Stimulated activated naive CD8-positive, alpha-beta T cell treated with anti-CD3 and anti-CD28 coated beads, Interleukin-15, amount 100 ng/mL, for 72 hours (primary cell): ENCODE measurements at regions not wholly inside any gene's neighbourhood (a gene's known extent, or its start where the extent isn't known, plus 50 kb on each side); places are given as distances from the start of the nearest gene placed in this dataset.

Experiments used
- ATAC-seq: fragments of 150-1000 bp; cut with Tn5 transposase; 2 replicates; pipeline ENCODE4 v1.10.0; 2021; ENCODE audit warnings: mild to moderate bottlenecking, moderate library complexity
- DNase-seq, 2 donors: peaks; one replicate each; pipeline ENCODE4 v3.0.0; 2021 to 2022
- H3K27ac Mint-ChIP-seq, 2 donors: one replicate each; pipeline ENCODE4 v1.8.0; 2022; ENCODE audit warnings: mild to moderate bottlenecking in 2 of 2, mixed read lengths in 2 of 2, moderate library complexity in 2 of 2
- H3K27me3 Mint-ChIP-seq: one replicate; pipeline ENCODE4 v1.8.0; 2022; ENCODE audit warnings: mixed read lengths
- H3K4me1 Mint-ChIP-seq: one replicate; pipeline ENCODE4 v1.8.0; 2022; ENCODE audit warnings: mild to moderate bottlenecking, mixed read lengths
- H3K4me3 Mint-ChIP-seq, 2 donors: one replicate each; pipeline ENCODE4 v1.8.0; 2022; ENCODE audit warnings: mild to moderate bottlenecking in 2 of 2, mixed read lengths in 2 of 2, moderate library complexity in 1 of 2
- H3K9me3 Mint-ChIP-seq, 2 donors: one replicate each; pipeline ENCODE4 v1.8.0; 2022; ENCODE audit warnings: mixed read lengths in 2 of 2

- no peak overlapping the region for H3K4me3 Mint-ChIP-seq
- no peak overlapping the region for H3K27ac Mint-ChIP-seq
- no peaks in the 10 kb centered on the region for H3K27me3 Mint-ChIP-seq
- ATAC-seq (no peak), DNase-seq (no peak)
- no peaks in the 10 kb centered on the region for H3K4me1 Mint-ChIP-seq
- H3K9me3 Mint-ChIP-seq = peaks cover 3 to 7% of the 10 kb centered on the region in 2 donors
Observed at GRCh38 chr4:60223208-60223923, 976.8 kb upstream of the ADGRL3 start.

- Mint-ChIP-seq H3K4me1 (no peaks in the 10 kb centered on the region), H3K27me3 (no peaks in the 10 kb centered on the region), H3K4me3 (no peak overlapping the region), H3K9me3 (peaks cover 5 to 6% of the 10 kb centered on the region in 2 donors), H3K27ac (no peak overlapping the region)
- DNase-seq (no peak), ATAC-seq (no peak)
Observed at GRCh38 chr4:60241866-60242265, 958.3 kb upstream of the ADGRL3 start.

- Mint-ChIP-seq H3K9me3 (peaks cover 9 to 11% of the 10 kb centered on the region in 2 donors), H3K27me3 (no peaks in the 10 kb centered on the region), H3K4me1 (no peaks in the 10 kb centered on the region), H3K4me3 (no peak overlapping the region), H3K27ac (no peak overlapping the region)
- ATAC-seq (no peak), DNase-seq (no peak)
Observed at GRCh38 chr4:60249784-60250183, 950.3 kb upstream of the ADGRL3 start.

- H3K27ac Mint-ChIP-seq = no peak overlapping the region
- H3K27me3 Mint-ChIP-seq = no peaks in the 10 kb centered on the region
- H3K9me3 Mint-ChIP-seq = peaks cover 11% of the 10 kb centered on the region in 2 donors
- ATAC-seq (no peak), DNase-seq (no peak)
- no peak overlapping the region for H3K4me3 Mint-ChIP-seq
- H3K4me1 Mint-ChIP-seq = no peaks in the 10 kb centered on the region
Observed at GRCh38 chr4:60250657-60251056, 949.5 kb upstream of the ADGRL3 start.

- ATAC-seq (no peak), DNase-seq (no peak)
- Mint-ChIP-seq H3K4me1 (no peaks in the 10 kb centered on the region), H3K27ac (no peak overlapping the region), H3K9me3 (peaks cover 0 to 7% of the 10 kb centered on the region in 2 donors), H3K27me3 (no peaks in the 10 kb centered on the region), H3K4me3 (no peak overlapping the region)
Observed at GRCh38 chr4:60259781-60260180, 940.3 kb upstream of the ADGRL3 start.

DNA sequence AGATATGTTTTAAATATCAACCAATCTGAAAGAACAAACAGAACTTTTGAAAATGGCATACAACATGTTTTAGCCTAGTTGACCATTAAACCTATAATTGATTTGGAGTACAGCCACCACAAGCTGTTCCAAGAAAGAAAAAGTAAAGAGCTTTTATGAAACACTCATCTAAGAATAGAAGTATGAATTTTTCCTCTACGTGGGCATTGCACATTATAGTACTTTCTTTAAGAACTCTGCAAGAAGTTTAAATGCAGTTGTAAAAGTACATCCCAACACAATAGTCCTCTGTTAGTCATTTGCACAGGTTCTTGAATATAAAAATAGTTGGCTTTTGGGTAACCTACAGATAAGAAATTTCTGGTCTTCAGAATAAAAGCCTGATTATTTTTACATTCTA lies 933.6 kb upstream of the ADGRL3 start:
- H3K27ac Mint-ChIP-seq = no peak overlapping the region
- DNase-seq (no peak), ATAC-seq (no peak)
- H3K9me3 Mint-ChIP-seq = peaks cover 11 to 15% of the 10 kb centered on the region in 2 donors
- H3K27me3 Mint-ChIP-seq = no peaks in the 10 kb centered on the region
- H3K4me3 Mint-ChIP-seq = no peak overlapping the region
- H3K4me1 Mint-ChIP-seq = no peaks in the 10 kb centered on the region

DNA sequence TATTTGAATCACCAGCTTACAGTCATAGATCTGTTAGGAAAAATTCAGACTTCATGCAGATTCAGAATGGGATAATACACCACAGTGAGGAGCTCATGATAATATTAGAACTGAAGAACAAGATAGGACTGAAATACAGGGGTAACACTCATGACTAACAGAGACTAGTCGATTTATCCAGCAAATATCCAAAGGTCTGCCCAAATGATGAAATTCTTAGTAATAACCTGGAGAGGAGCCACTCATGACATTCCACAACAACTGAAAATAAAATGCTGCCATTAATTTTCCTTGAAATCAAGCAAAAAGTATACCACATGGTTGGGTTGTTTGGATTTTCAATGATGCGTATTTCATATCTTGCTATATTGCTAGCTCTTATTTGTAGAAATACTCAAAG lies 903.7 kb upstream of the ADGRL3 start:
- Mint-ChIP-seq H3K4me1 (no peaks in the 10 kb centered on the region), H3K27ac (no peak overlapping the region), H3K27me3 (no peaks in the 10 kb centered on the region), H3K4me3 (no peak overlapping the region), H3K9me3 (peaks cover 23 to 31% of the 10 kb centered on the region in 2 donors)
- DNase-seq (no peak), ATAC-seq (no peak)

DNA sequence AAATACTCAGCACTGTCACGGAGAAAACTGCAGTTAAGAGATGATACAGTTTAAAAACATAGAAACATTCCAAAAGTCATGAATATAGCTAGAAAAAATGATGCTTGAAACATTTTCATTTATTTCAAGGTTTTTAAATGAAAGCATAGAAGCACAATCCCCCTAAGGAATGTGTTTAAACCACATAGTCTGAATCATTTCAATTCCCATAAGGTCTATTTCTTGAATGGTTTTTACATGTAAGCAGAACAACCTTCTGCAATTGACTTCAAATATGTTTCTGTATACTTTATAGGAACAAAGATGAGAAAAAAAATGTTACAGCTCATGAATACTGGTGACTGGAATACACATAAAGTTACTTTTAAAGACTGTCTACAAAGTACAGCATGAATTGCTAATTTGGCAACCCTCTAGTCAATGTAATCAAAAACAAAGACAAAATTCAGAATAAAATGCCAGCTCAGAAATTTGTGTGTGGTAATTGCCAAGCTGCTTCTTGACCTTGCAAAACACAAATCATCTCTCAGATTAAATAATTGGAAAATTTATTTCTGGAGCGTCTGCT lies 886.4 kb upstream of the ADGRL3 start:
- Mint-ChIP-seq H3K27ac (no peak overlapping the region), H3K4me3 (no peak overlapping the region), H3K27me3 (no peaks in the 10 kb centered on the region), H3K4me1 (no peaks in the 10 kb centered on the region), H3K9me3 (peaks cover 4 to 9% of the 10 kb centered on the region in 2 donors)
- DNase-seq = no peak
- no peak for ATAC-seq

GRCh38 chr4:60314416-60314815 lies 885.7 kb upstream of the ADGRL3 start:
- DNase-seq (no peak), ATAC-seq (no peak)
- no peak overlapping the region for H3K4me3 Mint-ChIP-seq
- H3K27ac Mint-ChIP-seq = no peak overlapping the region
- peaks cover 4 to 9% of the 10 kb centered on the region in 2 donors for H3K9me3 Mint-ChIP-seq
- H3K4me1 Mint-ChIP-seq = no peaks in the 10 kb centered on the region
- no peaks in the 10 kb centered on the region for H3K27me3 Mint-ChIP-seq

DNA sequence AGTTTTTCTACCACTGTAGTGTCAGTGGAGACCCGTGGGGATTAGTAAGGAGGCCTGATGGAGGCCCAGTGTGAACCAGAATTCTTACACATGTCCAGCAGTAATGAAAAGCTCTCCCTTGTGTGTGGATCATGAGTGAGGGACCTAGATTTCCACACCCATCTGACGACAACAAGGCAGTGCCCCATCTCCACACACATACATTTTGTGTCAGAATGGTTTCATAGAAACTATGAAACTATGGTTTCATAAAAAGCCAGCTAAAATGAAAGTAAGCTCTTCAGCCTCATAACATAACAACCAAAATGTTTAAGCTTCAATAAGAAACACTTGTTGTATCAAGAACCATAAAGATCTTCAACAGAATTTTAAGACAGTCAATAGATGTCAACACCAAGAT lies 884.5 kb upstream of the ADGRL3 start:
- Mint-ChIP-seq H3K27me3 (no peaks in the 10 kb centered on the region), H3K4me1 (no peaks in the 10 kb centered on the region), H3K9me3 (peaks cover 5 to 9% of the 10 kb centered on the region in 2 donors), H3K4me3 (no peak overlapping the region), H3K27ac (no peak overlapping the region)
- no peak for ATAC-seq
- DNase-seq = no peak

DNA sequence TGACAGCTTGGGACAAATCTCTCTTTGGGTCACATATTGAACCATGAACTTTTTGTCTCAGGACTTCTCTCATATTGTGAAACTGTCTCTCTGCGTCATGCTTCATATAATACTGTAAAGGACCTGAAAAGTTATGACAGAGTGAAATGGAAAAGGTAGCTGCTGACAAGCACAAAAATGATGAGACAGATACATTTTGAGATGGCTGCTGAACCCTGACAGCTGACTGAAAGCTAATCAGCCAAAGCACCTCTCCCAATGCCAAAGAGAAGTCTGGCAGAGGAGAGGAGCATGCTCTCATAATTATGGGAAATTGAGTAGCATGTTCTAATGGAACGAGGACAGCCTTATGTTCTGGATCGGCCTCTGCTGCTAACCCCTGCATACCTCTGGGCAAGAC lies 873.4 kb upstream of the ADGRL3 start:
- Mint-ChIP-seq H3K27me3 (no peaks in the 10 kb centered on the region), H3K4me1 (no peaks in the 10 kb centered on the region), H3K27ac (no peak overlapping the region), H3K4me3 (no peak overlapping the region), H3K9me3 (no peaks in the 10 kb centered on the region)
- DNase-seq = no peak
- no peak for ATAC-seq

DNA sequence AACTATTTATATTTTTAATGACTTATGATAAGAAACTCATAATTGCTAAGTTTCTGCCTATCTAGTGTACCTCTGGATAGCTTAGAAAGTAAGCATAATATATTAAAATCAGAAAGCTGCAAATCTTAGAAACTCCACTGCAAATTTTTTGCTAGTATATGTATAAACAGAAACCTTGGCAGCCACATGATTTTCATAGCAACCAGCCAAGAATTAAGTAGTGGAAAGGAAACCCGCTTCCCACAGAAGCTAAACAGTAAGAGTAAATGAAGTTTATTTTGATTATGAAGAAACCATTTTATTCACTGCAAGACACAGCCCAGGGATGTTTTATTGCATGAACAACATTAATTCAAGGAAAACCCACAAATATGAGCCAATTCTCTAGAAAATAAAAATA lies 872.5 kb upstream of the ADGRL3 start:
- Mint-ChIP-seq H3K4me1 (no peaks in the 10 kb centered on the region), H3K9me3 (no peaks in the 10 kb centered on the region), H3K4me3 (no peak overlapping the region), H3K27ac (no peak overlapping the region), H3K27me3 (no peaks in the 10 kb centered on the region)
- DNase-seq = no peak
- no peak for ATAC-seq

- H3K27me3 Mint-ChIP-seq = no peaks in the 10 kb centered on the region
- H3K4me1 Mint-ChIP-seq = no peaks in the 10 kb centered on the region
- no peak for DNase-seq
- no peak for ATAC-seq
- H3K4me3 Mint-ChIP-seq = no peak overlapping the region
- no peaks in the 10 kb centered on the region for H3K9me3 Mint-ChIP-seq
- no peak overlapping the region for H3K27ac Mint-ChIP-seq
Observed at GRCh38 chr4:60344908-60345307, 855.2 kb upstream of the ADGRL3 start.

- DNase-seq = no peak
- ATAC-seq = no peak
- Mint-ChIP-seq H3K4me3 (no peak overlapping the region), H3K27ac (no peak overlapping the region), H3K27me3 (no peaks in the 10 kb centered on the region), H3K9me3 (no peaks in the 10 kb centered on the region), H3K4me1 (no peaks in the 10 kb centered on the region)
Observed at GRCh38 chr4:60345392-60345791, 854.7 kb upstream of the ADGRL3 start.

DNA sequence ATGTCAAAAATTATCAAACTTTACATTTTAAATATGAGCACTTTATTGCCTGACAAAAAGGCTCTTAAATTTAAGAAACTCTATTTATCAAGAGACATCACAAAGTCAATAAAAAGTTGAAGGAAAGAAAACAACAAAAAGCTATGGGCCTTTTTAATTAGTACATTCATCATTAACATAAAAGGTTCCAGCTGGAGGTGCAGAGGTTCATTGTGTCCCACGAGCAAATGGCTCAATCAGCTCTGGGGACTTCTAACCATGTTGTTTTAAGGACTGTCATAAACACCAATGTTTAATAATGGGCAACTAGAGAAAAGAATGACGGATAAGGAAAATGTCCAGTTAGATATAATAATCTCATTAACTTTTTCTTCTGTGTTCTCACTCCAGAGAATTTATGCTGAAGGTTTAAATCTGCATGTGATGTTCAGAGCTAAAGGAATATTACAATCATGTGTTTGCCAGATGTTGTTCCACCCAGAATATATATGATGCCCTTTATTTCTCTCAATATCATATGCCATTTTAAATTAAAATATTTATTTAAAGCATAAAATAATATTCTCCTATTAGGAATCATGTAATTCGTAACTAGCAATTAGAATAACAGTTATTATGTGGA lies 840.3 kb upstream of the ADGRL3 start:
- ATAC-seq (no peak), DNase-seq (no peak)
- Mint-ChIP-seq H3K27ac (no peak overlapping the region), H3K4me1 (no peaks in the 10 kb centered on the region), H3K4me3 (no peak overlapping the region), H3K27me3 (no peaks in the 10 kb centered on the region), H3K9me3 (peaks cover 18 to 20% of the 10 kb centered on the region in 2 donors)

DNA sequence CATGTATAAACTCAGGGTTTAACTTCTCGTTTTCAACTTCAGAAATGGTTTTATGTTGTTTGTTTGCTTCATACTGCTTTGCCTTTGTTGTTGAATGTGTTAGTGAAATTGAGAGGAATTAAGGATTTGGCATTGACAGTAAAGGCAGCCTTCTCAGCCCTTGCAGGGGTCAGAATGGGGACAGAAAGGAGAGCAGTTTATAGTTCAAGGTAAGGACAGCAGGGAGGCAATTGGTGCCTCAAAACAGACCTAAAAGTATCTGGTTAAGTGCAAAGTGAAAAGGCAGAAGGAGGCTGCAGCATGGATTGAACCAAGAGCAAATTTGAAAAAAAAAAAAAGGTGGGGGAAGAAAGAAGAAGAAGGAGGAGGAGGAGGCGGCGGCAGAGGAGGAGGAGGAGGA lies 835.0 kb upstream of the ADGRL3 start:
- Mint-ChIP-seq H3K27ac (no peak overlapping the region), H3K4me3 (no peak overlapping the region), H3K9me3 (peaks cover 15 to 25% of the 10 kb centered on the region in 2 donors), H3K4me1 (no peaks in the 10 kb centered on the region), H3K27me3 (no peaks in the 10 kb centered on the region)
- DNase-seq = no peak
- ATAC-seq = no peak
